ENCODE measurements at regions not wholly inside any gene's neighbourhood (a gene's known extent, or its start where the extent isn't known, plus 50 kb on each side); places are given as distances from the start of the nearest gene placed in this dataset.
"Not testable (repeated sequence)": the region's sequence is repeated elsewhere in the genome, so short reads cannot be mapped to it uniquely, and the experiment has no call there.

DNA sequence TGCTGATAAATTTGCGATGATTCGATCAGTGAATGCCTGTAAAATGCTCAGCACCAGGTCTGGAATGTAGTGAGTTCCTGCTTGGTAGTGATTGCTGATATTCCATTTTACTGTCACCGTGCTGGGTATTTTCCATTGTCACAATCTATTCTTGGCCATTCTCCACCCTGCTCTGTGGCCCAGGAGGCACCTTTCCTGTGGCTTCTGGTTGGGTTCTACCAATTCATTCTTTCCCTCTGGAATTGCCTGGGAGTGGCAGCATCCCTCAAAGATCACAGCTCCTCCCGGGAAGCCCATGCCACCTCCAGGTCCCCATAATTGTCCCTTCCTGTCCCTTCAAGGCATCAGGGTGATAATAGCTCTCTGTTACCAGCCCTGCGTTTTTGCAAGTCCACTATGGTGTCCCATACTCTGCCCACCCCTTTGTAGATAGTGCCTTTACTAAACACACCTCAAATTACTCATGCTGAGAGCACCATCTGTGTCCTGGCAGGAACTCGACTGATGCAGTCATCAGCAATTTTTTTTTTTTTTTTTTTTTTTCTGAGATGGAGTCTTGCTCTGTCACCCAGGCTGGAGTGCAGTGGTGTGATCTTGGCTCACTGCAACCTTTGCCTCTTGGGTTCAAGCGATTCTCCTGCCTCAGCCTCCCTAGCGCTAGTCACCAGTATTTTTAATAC, 177.8 kb upstream of the PROK2 start:
- no peak for DNase-seq (ENCODE audit: low read depth in 2 of 2)

DNA sequence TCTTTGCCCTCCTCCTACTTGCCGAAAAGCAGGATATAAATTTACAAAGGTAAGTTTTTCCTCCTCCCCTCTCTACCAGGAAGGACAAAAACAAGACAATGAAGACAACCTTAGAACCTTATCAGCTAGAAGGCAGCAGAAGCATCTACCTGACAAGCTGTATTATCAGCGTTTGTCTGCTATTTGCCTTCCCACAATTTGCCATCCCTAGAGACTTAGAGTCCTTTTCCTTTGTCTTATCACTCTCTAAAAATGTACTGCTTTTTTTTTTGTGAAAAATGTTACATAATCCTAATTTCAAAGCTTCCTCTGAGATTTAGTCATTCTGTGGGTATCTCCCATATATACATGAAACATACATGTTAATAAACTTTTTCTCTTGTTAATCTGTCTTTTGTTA, 176.9 kb upstream of the PROK2 start:
- no peak for DNase-seq (ENCODE audit: low read depth in 2 of 2)

DNA sequence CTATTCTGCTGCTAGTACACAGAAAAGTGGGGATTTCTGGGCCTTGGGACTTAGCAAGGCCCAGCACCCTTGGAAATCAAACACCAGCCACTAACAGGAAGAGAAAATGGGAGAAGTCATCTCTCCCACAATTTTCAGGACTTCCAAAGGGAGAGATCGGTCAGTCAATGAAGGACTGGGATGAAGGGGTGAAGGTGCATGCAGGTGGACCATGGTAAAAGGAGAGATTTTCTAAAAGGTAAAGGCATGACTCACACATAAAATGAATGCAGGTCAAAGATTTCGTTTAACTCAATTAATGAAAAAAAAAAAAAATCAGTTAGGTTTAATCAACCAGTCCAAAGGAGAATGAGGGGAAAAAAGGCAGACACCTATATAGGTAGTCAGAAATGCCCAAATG, 176.4 kb upstream of the PROK2 start:
- no peak for DNase-seq (ENCODE audit: low read depth in 2 of 2)

DNA sequence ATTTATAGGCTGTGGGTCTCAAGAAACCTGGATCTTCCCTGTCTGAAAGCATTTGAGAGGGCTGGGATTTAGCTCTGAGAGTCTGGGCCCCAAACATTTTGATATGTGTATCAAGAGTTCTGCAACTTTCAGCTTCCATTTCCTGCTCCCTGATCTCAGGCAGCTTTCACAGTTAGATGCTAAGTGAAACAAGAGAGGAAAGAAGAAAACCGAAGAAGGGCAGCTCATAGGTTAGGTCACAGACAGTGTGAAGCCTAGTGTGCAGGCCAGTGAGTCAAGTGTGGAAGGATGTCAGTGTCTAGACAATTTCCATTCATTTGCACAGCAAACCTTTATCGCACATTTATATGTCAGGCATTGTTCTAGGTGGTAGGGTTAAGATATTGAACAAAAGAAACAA, 173.6 kb upstream of the PROK2 start:
- no peak for DNase-seq (ENCODE audit: low read depth in 2 of 2)

DNA sequence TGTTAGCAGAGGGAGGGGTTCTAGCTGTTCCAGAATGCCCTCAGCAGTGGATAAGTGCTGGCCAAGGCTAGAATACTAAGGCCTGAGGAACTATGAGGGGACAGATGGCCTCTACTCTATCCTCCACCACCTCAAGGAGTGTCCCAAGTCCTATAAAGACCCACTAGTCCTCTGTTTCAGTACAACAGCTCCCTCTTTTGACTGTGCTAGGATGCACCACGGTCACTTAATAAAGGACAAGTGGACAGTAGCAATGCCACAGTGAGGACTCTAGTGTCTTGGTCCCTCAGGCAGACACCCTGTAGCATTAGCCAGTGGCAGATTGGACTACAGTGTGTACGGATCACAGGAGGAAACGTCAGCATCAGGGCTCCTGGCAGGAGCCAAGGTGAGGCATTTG, 171.8 kb upstream of the PROK2 start:
- DNase-seq (ENCODE audit: low read depth in 2 of 2): no peak

DNA sequence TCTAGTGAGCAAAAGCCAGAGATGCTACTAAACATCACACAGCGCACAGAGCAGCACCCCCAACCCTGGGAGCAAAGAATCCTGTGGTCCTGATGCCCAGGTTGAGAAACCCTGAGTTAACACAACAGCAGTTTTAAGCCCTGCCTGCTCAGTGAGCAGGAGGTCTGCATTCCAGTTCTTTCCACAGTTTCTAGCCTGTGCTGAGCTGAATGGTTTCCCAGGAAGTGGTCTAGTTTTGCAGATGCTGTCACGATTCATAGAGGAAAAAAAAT, 171.1 kb upstream of the PROK2 start:
- DNase-seq (ENCODE audit: low read depth in 2 of 2): no peak

DNA sequence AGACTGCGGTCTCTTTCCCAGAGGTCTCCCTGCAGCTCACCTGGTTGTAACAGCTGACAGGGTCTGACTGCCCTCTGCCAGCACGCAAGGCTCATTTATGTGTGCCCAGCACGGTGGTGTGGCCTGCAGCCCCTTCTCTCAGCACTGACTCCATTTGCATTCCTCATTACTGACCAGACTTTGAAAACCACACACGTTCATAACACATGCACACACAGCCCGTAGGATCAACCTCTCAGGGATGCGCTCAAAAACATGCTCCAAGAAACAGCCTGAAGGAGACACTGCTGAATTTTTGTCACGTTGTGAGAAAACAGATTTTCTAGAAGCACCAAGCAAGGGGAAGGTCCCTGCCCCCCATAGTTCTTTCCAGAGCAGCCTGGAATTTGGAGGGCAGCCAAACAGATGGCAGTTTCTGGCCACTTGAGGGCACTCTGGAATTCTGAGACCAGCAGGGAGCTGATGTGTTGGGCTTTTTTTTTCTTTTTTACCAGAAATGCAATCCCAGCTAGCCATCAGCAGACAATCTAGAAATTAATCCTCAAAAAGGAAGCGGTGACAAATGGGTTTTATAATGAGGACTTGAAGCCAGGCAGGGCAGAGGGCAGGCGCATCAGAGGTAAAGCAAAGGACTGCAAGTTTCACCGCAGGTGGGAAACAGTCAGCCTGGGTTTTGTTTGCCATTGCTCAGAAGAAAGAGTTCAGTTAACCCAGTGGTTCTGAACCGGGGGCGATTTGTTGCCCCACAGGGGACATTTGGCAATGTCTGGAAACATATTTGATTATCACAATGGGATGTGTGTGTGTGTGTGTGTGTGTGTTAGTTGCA, 170.5 kb upstream of the PROK2 start:
- no peak for DNase-seq (ENCODE audit: low read depth in 2 of 2)

DNA sequence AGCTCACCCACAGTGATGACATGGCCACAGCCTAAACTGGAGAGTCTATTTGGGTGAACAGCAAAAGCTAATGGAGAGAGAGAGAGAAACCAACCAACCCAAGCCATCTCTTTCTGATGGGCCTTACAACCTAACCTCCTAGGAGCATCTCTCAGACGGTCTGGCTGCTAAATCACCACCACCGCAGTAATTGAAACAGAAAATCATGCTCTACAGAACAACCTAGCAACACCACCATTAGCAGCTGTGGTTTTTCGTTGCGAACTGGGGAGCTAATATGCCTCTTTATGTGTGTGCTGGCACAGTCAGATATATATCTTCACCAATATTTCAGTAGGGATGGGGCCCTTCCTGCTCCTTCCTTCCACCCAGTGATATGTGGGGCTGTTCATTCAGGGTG, 166.9 kb upstream of the PROK2 start:
- DNase-seq (ENCODE audit: low read depth in 2 of 2): no peak

DNA sequence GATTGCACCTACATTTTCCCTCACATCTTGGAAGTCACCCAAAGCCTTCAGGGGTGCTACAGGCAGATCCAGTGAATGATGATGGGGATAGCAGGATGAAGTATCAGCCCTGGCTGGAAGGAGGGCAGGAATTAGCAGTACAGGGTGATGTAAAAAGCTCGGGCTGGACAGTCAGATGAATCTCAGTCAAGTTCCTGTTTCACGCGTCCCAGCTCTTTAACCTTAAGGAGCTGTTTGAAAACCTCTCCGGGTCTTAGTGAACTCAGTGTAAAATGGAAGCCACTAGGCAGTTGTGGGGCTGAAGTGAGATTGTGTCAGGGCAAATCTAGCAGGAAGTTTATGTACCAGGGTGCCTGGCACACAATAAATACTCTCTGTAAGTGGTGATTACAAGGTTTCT, 166.4 kb upstream of the PROK2 start:
- no peak for DNase-seq (ENCODE audit: low read depth in 2 of 2)

DNA sequence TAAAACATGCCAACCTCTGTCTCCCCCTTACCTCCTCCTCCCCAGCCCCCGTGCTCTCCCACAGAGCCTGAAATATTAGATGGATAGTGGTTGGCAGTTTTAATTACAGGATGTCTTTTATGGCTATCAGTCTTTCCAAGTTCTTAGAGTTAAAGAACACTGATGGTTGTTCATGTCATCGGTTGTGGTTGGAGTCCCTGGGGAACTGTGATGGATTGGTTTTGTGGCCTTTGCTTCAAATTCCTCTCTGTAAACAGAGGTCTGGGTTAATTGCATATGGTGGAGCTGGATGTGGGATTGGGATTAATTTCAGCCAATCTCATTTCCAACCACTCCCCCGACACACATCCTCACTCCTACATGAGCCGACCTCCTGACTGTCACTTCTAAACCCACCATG, 164.5 kb upstream of the PROK2 start:
- no peak for DNase-seq (ENCODE audit: low read depth in 2 of 2)

DNA sequence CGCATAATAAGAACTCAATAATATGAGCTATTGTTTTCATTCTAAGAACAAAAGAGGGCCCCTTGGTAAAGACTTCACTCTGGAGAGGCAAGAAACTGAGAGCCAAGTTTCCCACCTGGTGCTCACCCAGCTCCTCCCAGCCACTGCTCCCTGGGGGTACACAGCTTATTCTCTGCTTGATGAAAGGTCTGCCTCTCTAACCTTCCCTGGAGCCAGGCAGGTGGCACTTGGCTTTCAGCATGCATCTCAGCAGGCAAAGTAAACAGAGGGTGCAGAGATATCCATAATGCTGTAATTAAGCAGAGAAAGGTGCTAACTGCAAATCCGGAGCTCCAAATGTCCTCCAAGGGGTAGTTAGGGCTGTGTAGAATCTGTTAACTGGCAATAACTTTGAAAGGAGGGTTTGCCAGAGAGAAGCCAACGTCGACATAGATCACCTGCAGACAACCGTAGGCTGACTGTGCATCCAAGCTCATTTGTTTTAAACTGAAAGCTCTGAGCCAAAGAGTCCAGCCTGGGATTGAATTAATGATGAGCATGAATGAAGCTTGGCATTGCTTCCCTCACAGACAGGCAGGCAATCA, 159.6 kb upstream of the PROK2 start:
- DNase-seq (ENCODE audit: low read depth in 2 of 2): no peak

DNA sequence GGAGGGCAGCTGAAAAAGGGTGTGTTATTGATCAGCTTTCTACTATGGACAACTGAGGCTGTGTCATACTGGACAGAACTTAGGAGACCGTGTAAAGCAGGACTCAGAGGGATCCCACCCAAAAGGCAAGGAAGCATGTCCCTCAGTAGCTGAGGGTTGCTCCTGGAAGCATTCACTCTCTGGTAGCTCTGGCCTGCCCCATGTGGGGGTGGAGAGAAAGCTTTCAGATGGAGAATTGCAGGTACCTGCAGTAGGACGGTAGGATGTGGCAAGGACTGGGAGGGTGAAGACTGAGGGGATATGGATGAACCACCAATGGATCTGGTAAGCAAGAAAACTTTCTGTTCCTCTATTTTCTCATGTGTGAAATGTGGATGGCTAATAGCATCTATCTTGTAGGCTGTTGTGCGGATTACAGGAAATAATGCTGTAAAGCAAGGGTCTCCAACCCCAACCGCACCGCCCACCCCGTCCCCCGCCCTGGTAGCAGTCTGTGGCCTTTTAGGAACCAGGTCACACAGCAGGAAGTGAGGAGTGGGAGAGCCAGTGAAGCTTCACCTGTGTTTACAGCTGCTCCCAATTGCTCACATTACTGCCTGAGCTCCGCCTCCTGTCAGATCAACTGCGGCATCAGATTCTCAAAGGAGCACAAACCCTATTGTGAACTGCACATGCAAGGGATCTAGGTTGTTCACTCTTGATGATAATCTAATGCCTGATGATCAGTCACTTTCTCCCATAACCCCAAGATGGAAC, 157.7 kb upstream of the PROK2 start:
- DNase-seq (ENCODE audit: low read depth in 2 of 2): no peak

DNA sequence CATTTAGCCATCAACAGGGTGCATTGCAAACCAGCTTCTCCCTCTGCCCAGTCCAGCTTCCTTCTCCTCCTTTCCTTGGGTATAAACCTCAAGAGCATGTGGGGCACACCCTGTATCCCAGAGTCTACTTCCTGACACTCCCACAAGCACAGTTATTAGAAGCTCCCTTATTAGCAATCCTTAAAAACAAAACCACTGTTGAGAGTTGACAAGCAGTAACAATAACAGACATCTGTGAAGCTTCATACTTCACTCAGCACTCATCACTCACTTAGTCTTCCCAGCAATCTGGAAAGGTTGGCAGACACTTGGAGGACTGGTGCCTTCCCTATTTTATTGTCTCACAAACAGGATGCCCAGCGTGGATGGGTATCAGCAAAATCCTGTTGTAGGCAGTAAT, 155.5 kb upstream of the PROK2 start:
- no peak for DNase-seq (ENCODE audit: low read depth in 2 of 2)

DNA sequence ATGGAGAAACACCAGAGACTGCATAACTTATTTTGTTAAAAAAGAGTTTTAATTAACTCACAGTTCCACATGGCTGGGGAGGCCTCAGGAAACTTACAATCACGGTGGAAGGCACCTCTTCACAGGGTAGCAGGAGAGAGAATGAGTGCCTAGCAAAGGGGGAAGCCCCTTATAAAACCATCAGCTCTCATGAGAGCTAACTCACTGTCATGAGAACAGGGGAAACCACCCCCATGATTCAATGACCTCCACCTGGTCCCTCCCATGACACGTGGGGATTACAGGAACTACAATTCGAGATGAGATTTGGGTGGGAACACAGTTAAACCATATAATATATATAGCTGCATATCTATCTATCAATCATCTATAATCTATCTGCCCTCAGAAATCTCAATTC, 153.1 kb upstream of the PROK2 start:
- DNase-seq (ENCODE audit: low read depth in 2 of 2): not testable (repeated sequence)

DNA sequence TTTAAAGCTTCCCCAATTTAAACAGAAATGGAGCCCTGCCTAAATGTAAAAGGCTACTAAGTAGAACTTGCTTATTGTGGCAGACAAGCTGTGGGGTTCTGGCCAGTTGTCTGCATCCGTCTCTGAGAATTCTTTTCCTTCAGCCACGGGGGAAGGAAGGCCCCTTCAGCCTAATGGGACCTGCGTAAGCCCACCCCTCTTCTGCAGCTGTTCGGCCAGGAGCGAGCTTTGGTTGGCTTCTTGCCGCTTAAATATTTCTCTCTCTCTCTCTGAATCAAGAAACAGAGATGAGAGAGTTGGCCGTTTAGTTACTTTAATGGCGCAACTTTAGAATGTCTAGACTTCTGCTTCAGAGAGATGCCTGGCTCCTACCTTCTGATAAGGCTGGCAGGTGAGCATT, 151.7 kb upstream of the PROK2 start:
- no peak for DNase-seq (ENCODE audit: low read depth in 2 of 2)

DNA sequence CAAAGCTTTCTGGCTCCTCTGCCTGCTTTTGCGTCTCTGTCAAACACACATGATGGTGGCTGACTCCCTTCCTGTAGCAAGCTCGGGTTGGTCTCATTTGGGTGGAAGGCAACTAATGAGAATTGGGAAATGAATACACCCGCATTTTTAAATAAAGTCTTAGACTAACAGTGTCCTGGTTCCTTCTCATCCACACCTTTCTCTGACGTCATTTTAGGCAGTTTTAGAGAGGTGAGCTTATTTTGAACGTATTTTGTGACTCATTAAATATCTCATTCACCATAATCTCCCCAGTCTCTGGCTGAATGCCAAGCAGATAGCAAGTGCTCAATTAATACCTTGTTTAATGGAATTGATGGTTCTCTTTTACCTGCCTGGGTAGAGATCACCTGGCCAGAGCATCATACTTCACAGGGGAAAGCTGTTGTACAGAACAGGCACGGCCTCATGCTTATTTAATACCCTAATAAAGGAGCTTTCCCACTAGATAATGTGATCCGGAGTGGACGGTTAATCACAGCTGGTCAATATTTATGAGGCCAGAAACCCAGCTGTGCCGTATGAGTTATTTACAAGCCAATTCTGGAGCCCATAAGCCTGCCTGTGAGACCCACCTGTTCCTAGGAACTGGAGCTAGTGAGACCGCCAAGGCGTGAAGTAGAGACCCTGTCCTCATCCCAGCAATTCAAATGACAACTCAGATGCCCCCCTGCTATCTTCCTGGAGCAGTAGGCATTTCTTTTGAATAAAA, 149.7 kb upstream of the PROK2 start:
- no peak for DNase-seq (ENCODE audit: low read depth in 2 of 2)

DNA sequence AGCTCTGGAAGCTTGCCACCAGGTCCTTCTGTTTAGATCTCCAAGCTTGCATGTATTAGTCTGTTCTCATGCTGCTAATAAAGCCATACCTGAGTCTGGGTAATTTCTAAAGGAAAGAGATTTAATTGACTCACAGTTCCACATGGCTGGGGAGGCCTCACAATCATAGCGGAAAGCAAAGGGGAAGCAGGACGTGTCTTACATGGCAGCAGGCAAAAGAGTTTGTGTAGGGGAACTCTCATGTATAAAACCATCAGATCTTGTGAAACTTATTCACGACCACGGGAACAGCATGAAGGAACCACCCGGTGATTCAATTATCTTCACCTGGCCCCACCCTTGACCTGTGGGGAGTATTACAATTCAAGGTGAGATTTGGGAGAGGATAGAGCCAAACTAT, 147.0 kb upstream of the PROK2 start:
- DNase-seq (ENCODE audit: low read depth in 2 of 2): no peak

DNA sequence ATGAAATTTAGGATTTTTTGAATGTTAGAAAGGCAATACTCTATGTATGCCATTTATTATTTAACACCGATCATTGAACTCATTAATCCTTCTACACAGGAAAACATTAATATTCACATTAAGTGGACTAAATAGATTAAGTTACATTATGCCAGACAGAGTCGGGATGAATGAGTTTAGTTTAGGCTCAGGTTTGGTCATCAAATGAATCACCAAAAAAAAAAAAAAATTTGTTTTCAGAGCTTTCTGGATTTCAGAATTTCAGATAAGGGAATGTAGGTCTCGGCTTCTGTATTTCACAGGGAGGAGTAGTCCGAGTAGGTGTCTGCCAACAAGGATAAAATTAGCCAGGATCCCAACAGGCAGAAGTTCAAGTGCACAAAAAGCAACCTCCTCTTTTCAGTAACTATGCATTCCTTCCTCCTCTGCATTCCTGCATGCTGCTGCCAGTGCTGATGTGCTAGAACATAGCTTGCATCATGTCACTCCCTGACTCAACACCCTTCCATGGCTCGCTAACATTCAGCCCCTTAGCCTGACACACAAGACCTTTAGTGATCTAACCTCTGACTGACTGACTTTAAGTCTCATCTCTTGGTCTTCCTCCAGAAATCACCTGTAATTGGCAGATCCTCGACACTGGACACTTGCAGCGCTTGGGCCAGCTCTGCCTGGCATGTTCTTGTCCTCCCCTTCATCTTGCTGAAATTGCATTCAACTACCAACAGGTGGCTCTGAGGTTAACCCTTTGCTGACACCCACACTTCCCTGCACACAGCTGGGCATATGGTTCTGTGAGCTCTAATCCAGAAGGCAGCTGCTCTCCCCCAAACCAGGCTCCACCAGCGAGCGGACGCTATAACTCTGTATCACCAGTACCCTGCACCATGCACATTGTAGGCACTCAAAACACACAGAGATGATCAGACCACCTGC, 145.4 kb upstream of the PROK2 start:
- no peak for DNase-seq (ENCODE audit: low read depth in 2 of 2)

DNA sequence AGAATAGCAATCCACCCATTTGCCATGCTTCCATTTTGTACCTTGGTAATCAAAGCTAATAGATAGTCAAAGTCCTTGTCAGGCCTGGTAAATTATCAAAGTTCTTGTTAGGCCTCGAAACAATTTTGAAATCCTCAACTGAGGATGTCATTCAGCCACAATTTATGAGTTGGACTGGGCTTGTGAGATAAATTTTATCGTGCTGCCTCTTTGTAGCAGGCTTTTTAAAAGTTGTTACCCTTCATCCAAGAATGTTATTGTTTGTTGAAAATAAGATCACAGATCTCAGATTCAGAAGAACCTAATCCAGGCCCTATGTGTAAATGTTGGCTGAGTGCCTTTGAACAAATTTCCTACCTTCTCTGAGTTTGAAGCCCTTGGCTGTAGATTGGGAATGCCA, 143.3 kb upstream of the PROK2 start:
- no peak for DNase-seq (ENCODE audit: low read depth in 2 of 2)

DNA sequence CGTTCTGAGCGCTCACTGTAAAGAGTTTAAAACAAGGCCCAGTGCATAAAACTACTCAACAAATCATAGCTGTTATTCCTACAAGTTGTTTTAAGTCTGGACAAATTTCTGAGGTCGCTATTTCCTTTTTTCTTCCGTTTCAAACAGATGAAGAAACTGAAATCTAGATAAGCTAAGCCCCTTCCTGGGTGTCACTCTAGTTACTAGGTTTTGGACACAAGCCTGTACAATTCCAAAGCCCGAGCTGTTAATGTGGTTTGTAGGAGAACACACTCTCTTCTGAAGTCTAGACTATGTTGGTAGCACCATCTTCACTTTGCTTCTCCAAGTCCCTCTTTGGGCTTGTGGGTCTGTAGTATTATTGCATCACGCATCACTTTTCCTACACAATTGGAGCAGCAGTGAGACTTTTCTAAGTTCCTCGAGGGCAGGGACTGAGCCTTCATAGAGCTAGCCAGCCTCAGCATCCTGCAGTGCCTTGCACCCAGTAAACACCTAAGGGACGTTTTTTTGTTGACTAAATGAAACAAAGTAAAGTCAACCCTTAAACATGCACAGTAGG, 142.6 kb upstream of the PROK2 start:
- no peak for DNase-seq (ENCODE audit: low read depth in 2 of 2)

DNA sequence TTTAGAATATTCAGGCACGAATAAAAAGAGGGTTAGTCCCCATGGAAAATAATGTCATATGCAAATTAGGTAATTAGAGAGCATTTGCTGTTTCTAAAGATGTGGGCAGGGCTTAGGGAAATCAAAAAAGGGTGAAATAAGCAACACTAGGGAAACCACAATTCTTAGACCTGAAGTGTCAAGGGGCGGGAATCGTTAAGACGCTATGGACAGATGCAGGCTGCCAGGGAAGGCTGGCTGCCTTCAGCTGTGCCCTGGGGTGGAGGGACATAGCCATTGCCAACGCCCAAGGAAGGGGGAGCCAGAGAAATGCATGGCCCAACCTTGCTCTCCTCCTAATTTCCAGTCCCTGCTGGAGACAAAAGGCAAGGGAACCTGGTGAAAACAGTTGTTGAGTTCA, 141.7 kb upstream of the PROK2 start:
- no peak for DNase-seq (ENCODE audit: low read depth in 2 of 2)

Measured in activated CD8-positive, alpha-beta memory T cell treated with anti-CD3 and anti-CD28 coated beads for 4 hours (primary cell).